ENCODE measurements at regions not wholly inside any gene's neighbourhood (a gene's known extent, or its start where the extent isn't known, plus 50 kb on each side); places are given as distances from the start of the nearest gene placed in this dataset.

DNA sequence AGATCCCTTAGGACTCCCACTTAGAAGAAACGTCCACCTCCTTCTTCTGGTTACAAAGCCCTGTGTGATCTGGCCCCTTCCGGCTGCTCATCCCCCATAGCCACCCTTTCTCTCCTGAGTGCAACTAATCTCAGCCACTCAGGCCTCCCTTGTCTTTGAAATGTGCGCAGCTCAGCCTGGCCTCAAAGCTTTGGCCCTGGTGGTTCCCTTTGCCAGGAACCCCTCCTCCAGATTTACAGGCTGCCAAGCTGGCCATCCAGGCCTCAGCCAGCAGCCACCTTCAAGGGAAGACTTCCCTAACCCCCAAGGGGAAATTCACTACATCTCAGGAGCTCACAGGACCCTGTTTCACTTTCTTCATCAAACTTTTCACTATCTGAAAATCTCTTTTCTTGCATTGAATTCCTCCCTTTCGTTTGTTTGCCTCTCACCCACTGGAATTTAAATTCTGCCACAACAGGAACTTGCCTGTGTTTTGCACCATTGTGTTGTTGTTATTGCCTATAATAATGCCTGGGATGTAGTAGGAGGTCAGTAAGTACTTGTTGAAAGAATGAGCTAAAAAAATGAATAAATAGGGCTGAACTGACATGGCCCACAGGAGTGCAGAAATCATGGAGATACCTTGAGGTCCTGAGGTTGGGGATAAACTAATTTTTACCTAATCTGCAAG, 109.5 kb upstream of the PFN2 start:
- Histone ChIP-seq H3K9me3 (no peaks in the 10 kb centered on the region), H3K27ac (no peak overlapping the region), H3K4me3 (no peak overlapping the region), H3K27me3 (no peaks in the 10 kb centered on the region), H3K36me3 (no peaks in the 10 kb centered on the region), H3K4me1 (peaks cover 7% of the 10 kb centered on the region)
- 73% methylated on average over 4 of the region's 4 CpGs for WGBS
- no peak for TF ChIP-seq EP300 (IDR thresholded peaks at IDR 0.05)
- TF ChIP-seq, protein P1, sequence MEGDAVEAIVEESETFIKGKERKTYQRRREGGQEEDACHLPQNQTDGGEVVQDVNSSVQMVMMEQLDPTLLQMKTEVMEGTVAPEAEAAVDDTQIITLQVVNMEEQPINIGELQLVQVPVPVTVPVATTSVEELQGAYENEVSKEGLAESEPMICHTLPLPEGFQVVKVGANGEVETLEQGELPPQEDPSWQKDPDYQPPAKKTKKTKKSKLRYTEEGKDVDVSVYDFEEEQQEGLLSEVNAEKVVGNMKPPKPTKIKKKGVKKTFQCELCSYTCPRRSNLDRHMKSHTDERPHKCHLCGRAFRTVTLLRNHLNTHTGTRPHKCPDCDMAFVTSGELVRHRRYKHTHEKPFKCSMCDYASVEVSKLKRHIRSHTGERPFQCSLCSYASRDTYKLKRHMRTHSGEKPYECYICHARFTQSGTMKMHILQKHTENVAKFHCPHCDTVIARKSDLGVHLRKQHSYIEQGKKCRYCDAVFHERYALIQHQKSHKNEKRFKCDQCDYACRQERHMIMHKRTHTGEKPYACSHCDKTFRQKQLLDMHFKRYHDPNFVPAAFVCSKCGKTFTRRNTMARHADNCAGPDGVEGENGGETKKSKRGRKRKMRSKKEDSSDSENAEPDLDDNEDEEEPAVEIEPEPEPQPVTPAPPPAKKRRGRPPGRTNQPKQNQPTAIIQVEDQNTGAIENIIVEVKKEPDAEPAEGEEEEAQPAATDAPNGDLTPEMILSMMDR (IDR thresholded peaks at IDR 0.05) = no peak
- TF ChIP-seq POLR2AphosphoS5 (IDR thresholded peaks at IDR 0.05) = no peak
- no peak for TF ChIP-seq POLR2A (IDR thresholded peaks at IDR 0.05)
- DNase-seq (ENCODE audit: low spot score in 2 of 2) = no peak

- H3K27ac ChIP-seq = no peak overlapping the region
- no peak for DNase-seq (ENCODE audit: low spot score in 2 of 2)
- H3K36me3 ChIP-seq = no peaks in the 10 kb centered on the region
- H3K4me1 ChIP-seq = peaks cover 7% of the 10 kb centered on the region
- H3K4me3 ChIP-seq = no peak overlapping the region
- H3K27me3 ChIP-seq = no peaks in the 10 kb centered on the region
- 52% methylated on average over 5 of the region's 5 CpGs for WGBS
- no peak for TF ChIP-seq POLR2AphosphoS5 (IDR thresholded peaks at IDR 0.05)
- TF ChIP-seq EP300 (IDR thresholded peaks at IDR 0.05) = no peak
- TF ChIP-seq, protein P1 (IDR thresholded peaks at IDR 0.05) = no peak
- TF ChIP-seq POLR2A (IDR thresholded peaks at IDR 0.05) = no peak
- H3K9me3 ChIP-seq = no peaks in the 10 kb centered on the region
Measured at GRCh38 chr3:150079029-150079739, 108.5 kb upstream of the PFN2 start.

GRCh38 chr3:150077581-150078247, 107.0 kb upstream of the PFN2 start:
- no peak overlapping the region for H3K27ac ChIP-seq
- no peaks in the 10 kb centered on the region for H3K36me3 ChIP-seq
- peaks cover 5% of the 10 kb centered on the region for H3K4me1 ChIP-seq
- no peaks in the 10 kb centered on the region for H3K27me3 ChIP-seq
- DNase-seq (ENCODE audit: low spot score in 2 of 2) = no peak
- WGBS = 52% methylated on average over 4 of the region's 4 CpGs
- TF ChIP-seq POLR2A (IDR thresholded peaks at IDR 0.05) (no peak), EP300 (IDR thresholded peaks at IDR 0.05) (no peak), POLR2AphosphoS5 (IDR thresholded peaks at IDR 0.05) (no peak)
- TF ChIP-seq, protein P1 (IDR thresholded peaks at IDR 0.05) = no peak
- no peaks in the 10 kb centered on the region for H3K9me3 ChIP-seq
- H3K4me3 ChIP-seq = no peak overlapping the region

DNA sequence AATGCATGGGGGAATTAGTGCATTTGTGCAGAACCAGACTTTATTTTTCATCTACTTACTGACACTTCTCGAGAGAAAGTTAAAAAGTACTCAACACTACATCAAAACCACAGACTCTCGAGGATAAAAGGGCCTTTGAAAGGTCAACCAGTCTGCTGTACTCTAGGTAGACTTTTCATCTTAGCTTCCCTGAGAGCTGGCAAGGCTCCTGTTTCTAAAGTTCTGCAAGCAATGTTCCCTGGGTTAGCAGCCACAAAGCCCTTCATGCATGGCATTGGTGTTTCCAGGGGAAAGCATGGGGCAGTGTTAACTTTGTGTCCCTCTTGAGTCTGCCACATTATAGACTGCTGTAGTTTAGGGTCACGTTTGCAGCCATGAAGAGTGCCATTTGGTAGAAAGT, 106.4 kb upstream of the PFN2 start:
- no peak overlapping the region for H3K4me3 ChIP-seq
- no peak for DNase-seq (ENCODE audit: low spot score in 2 of 2)
- no peak overlapping the region for H3K27ac ChIP-seq
- no peak for TF ChIP-seq POLR2AphosphoS5 (IDR thresholded peaks at IDR 0.05)
- TF ChIP-seq, protein P1 (IDR thresholded peaks at IDR 0.05) = no peak
- TF ChIP-seq EP300 (IDR thresholded peaks at IDR 0.05) = no peak
- no peak for TF ChIP-seq POLR2A (IDR thresholded peaks at IDR 0.05)
- H3K4me1 ChIP-seq = peaks cover 5% of the 10 kb centered on the region
- WGBS = 81% methylated on average over 3 of the region's 3 CpGs
- H3K27me3 ChIP-seq = no peaks in the 10 kb centered on the region
- no peaks in the 10 kb centered on the region for H3K36me3 ChIP-seq
- no peaks in the 10 kb centered on the region for H3K9me3 ChIP-seq

- Histone ChIP-seq H3K4me3 (no peak overlapping the region), H3K36me3 (no peaks in the 10 kb centered on the region), H3K9me3 (no peaks in the 10 kb centered on the region), H3K27me3 (no peaks in the 10 kb centered on the region), H3K4me1 (peaks cover 5% of the 10 kb centered on the region), H3K27ac (no peak overlapping the region)
- no peak for DNase-seq (ENCODE audit: low spot score in 2 of 2)
- TF ChIP-seq POLR2AphosphoS5 (IDR thresholded peaks at IDR 0.05) (no peak), EP300 (IDR thresholded peaks at IDR 0.05) (no peak), POLR2A (IDR thresholded peaks at IDR 0.05) (no peak)
- TF ChIP-seq, protein P1 (IDR thresholded peaks at IDR 0.05) = no peak
- WGBS = 97% methylated on average over 2 of the region's 2 CpGs
Measured at GRCh38 chr3:150076443-150076842, 105.7 kb upstream of the PFN2 start.
